ENCODE measurements at regions not wholly inside any gene's neighbourhood (a gene's known extent, or its start where the extent isn't known, plus 50 kb on each side); places are given as distances from the start of the nearest gene placed in this dataset.

- TF ChIP-seq CTCF (conservative IDR thresholded peaks at IDR 0.05) (no peak), ZFX (IDR thresholded peaks at IDR 0.05) (no peak)
Measured at GRCh38 chr6:87847135-87847829, 145.2 kb upstream of the AKIRIN2 start.
